ENCODE measurements at regions not wholly inside any gene's neighbourhood (a gene's known extent, or its start where the extent isn't known, plus 50 kb on each side); places are given as distances from the start of the nearest gene placed in this dataset.

DNA sequence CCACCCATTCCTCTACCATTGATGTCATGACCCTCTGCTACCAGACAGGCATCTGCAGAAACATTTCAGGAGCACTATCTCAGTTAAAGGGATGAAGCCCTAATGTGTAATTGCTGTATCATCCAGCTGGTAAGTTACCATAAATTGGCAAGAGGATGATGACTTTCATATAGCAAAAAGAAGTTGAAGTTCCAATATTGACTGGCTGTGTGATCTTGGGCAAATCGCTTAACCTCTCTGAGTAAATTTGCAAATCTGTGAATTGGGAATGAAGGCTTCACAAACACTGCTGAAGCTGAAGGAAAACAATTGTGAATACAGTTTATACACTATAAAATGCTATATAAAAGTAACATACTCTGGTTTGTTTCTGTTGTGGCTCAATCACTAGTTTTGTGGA is 89.5 kb upstream of the PHACTR1 start:
- TF ChIP-seq, protein P1, sequence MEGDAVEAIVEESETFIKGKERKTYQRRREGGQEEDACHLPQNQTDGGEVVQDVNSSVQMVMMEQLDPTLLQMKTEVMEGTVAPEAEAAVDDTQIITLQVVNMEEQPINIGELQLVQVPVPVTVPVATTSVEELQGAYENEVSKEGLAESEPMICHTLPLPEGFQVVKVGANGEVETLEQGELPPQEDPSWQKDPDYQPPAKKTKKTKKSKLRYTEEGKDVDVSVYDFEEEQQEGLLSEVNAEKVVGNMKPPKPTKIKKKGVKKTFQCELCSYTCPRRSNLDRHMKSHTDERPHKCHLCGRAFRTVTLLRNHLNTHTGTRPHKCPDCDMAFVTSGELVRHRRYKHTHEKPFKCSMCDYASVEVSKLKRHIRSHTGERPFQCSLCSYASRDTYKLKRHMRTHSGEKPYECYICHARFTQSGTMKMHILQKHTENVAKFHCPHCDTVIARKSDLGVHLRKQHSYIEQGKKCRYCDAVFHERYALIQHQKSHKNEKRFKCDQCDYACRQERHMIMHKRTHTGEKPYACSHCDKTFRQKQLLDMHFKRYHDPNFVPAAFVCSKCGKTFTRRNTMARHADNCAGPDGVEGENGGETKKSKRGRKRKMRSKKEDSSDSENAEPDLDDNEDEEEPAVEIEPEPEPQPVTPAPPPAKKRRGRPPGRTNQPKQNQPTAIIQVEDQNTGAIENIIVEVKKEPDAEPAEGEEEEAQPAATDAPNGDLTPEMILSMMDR (conservative IDR thresholded peaks at IDR 0.05; ENCODE audit: low read depth, low read length), result no peak
- TF ChIP-seq EZH2 (IDR thresholded peaks at IDR 0.05; ENCODE audit: borderline replicate concordance, low read depth, low read length, poor library complexity, severe bottlenecking), result no peak
